Thyroid gland (tissue), 4 donors: ENCODE measurements at regions not wholly inside any gene's neighbourhood (a gene's known extent, or its start where the extent isn't known, plus 50 kb on each side); places are given as distances from the start of the nearest gene placed in this dataset.

Experiments
- DNase-seq, 2 donors: peaks; one replicate each; pipeline ENCODE4 v3.0.0-alpha.2; 2019
- H3K27ac ChIP-seq, 3 donors: fragments of 200-600 bp; sonication (generic); 1 replicate in 2 of 3; 2 replicates in 1 of 3; pipeline ENCODE4 v1.5.1; 2016 to 2019; ENCODE audit warnings: mild to moderate bottlenecking in 1 of 3, moderate library complexity in 1 of 3
- H3K27me3 ChIP-seq: fragments of 200-600 bp; sonication (generic); one replicate; pipeline ENCODE4 v1.5.1; 2019
- H3K36me3 ChIP-seq, 2 donors: fragments of 200-600 bp; sonication (generic); one replicate each; pipeline ENCODE4 v1.5.1; 2016 to 2019
- H3K4me1 ChIP-seq, 2 donors: fragments of 200-600 bp; sonication (generic); one replicate each; pipeline ENCODE4 v1.5.1; 2017 to 2019
- H3K4me3 ChIP-seq, 3 donors: fragments of 200-600 bp; sonication (generic); replicated peaks in 1 of 3; 1 replicate in 2 of 3; 2 replicates in 1 of 3; pipeline ENCODE4 v1.5.1; 2016; ENCODE audit warnings: mild to moderate bottlenecking in 1 of 3
- H3K9me3 ChIP-seq: fragments of 200-600 bp; sonication (generic); one replicate; pipeline ENCODE4 v1.5.1; 2017
- CTCF ChIP-seq, 6 experiments: fragments of 200-600 bp in 3 of 6; fragments of 450-650 bp in 3 of 6; sonication (generic) in 3 of 6; IDR thresholded peaks; one replicate each; pipeline ENCODE4 v1.5.1; 2016 to 2019; ENCODE audit warnings: antibody characterized with exemption in 6 of 6, mild to moderate bottlenecking in 2 of 6, inconsistent platforms in 1 of 6, moderate library complexity in 1 of 6
- POLR2A ChIP-seq, 2 donors: fragments of 450-650 bp; IDR thresholded peaks; one replicate each; pipeline ENCODE4 v1.6.1; 2017; ENCODE audit warnings: antibody characterized with exemption in 2 of 2, mild to moderate bottlenecking in 2 of 2, moderate library complexity in 1 of 2
- WGBS, 2 donors: methylation state at CpG; one replicate each; pipeline ENCODE4 v1.1.5; 2017; 5-methylcytosine and 5-hydroxymethylcytosine counted together
- intact Hi-C: fragments of 100-400 bp; cut with DNase I; formaldehyde crosslinking; loops from one replicate; pipeline ENCODE4 v1.15.1; 2023

- no peaks in the 10 kb centered on the region for H3K4me1 ChIP-seq
- no peak overlapping the region for H3K4me3 ChIP-seq
- no peak for TF ChIP-seq CTCF (IDR thresholded peaks at IDR 0.05)
- no peak for TF ChIP-seq POLR2A (IDR thresholded peaks at IDR 0.05)
- H3K36me3 ChIP-seq = no peaks in the 10 kb centered on the region
- DNase-seq = no peak
- intact Hi-C loops = no loop called here
- H3K27ac ChIP-seq = no peak overlapping the region
- no peaks in the 10 kb centered on the region for H3K27me3 ChIP-seq
- H3K9me3 ChIP-seq = no peaks in the 10 kb centered on the region
These were observed 298.8 kb downstream of the UQCRFS1 start for GRCh38 chr19:28914173-28914572.

GRCh38 chr19:28913626-28914025, 299.3 kb downstream of the UQCRFS1 start:
- intact Hi-C loops = no loop called here
- no peak for DNase-seq
- no peak for TF ChIP-seq CTCF (IDR thresholded peaks at IDR 0.05)
- TF ChIP-seq POLR2A (IDR thresholded peaks at IDR 0.05) = no peak
- Histone ChIP-seq H3K4me1 (no peaks in the 10 kb centered on the region), H3K36me3 (no peaks in the 10 kb centered on the region), H3K4me3 (no peak overlapping the region), H3K27ac (no peak overlapping the region), H3K9me3 (no peaks in the 10 kb centered on the region), H3K27me3 (no peaks in the 10 kb centered on the region)
- 81 to 85% methylated on average over 6 of the region's 6 CpGs for WGBS, 2 donors

GRCh38 chr19:28908941-28909340, 304.0 kb downstream of the UQCRFS1 start:
- H3K4me1 ChIP-seq = no peaks in the 10 kb centered on the region
- no peak for DNase-seq
- intact Hi-C loops = no loop called here
- no peaks in the 10 kb centered on the region for H3K9me3 ChIP-seq
- H3K4me3 ChIP-seq = no peak overlapping the region
- no peaks in the 10 kb centered on the region for H3K27me3 ChIP-seq
- H3K36me3 ChIP-seq = no peaks in the 10 kb centered on the region
- 36 to 49% methylated on average over 8 of the region's 8 CpGs for WGBS, 2 donors
- H3K27ac ChIP-seq = no peak overlapping the region
- TF ChIP-seq CTCF (IDR thresholded peaks at IDR 0.05) (no peak), POLR2A (IDR thresholded peaks at IDR 0.05) (no peak)

- intact Hi-C loops = no loop called here
- no peak for DNase-seq
- Histone ChIP-seq H3K4me1 (no peaks in the 10 kb centered on the region), H3K27ac (no peak overlapping the region), H3K27me3 (no peaks in the 10 kb centered on the region), H3K4me3 (no peak overlapping the region), H3K36me3 (no peaks in the 10 kb centered on the region), H3K9me3 (no peaks in the 10 kb centered on the region)
- TF ChIP-seq POLR2A (IDR thresholded peaks at IDR 0.05) (no peak), CTCF (IDR thresholded peaks at IDR 0.05) (no peak)
- WGBS, 2 donors = 62 to 84% methylated on average over 7 of the region's 7 CpGs
These were observed 305.4 kb downstream of the UQCRFS1 start for GRCh38 chr19:28907534-28907933.

- 82 to 90% methylated on average over 9 of the region's 9 CpGs for WGBS, 2 donors
- intact Hi-C loops = no loop called here
These were observed 307.0 kb downstream of the UQCRFS1 start for GRCh38 chr19:28905996-28906395.

More at GRCh38 chr19:28905996-28906395, 307.0 kb downstream of the UQCRFS1 start:
- Histone ChIP-seq H3K27ac (no peak overlapping the region), H3K4me1 (no peaks in the 10 kb centered on the region), H3K36me3 (no peaks in the 10 kb centered on the region), H3K4me3 (no peak overlapping the region), H3K9me3 (no peaks in the 10 kb centered on the region), H3K27me3 (no peaks in the 10 kb centered on the region)
- no peak for TF ChIP-seq CTCF (IDR thresholded peaks at IDR 0.05)
- no peak for TF ChIP-seq POLR2A (IDR thresholded peaks at IDR 0.05)
- DNase-seq = no peak
